Omental fat pad (tissue), 3 donors: ENCODE measurements at regions not wholly inside any gene's neighbourhood (a gene's known extent, or its start where the extent isn't known, plus 50 kb on each side); places are given as distances from the start of the nearest gene placed in this dataset.

Source experiments
- ATAC-seq: fragments of 150-250 bp; one replicate; pipeline ENCODE4 v1.9.1; 2016; ENCODE audit warnings: mild to moderate bottlenecking, moderate library complexity; ENCODE audit not compliant: low FRiP score
- DNase-seq: peaks from one replicate; pipeline ENCODE4 v3.0.0-alpha.2; 2019; ENCODE audit warnings: low spot score
- TF ChIP-seq, protein P1 (sequence below), 3 donors: fragments of 450-650 bp; IDR thresholded peaks; one replicate each; pipeline ENCODE4 v1.5.1; 2016 to 2017; ENCODE audit warnings: antibody characterized with exemption in 3 of 3, mild to moderate bottlenecking in 3 of 3, moderate library complexity in 2 of 3

DNA sequence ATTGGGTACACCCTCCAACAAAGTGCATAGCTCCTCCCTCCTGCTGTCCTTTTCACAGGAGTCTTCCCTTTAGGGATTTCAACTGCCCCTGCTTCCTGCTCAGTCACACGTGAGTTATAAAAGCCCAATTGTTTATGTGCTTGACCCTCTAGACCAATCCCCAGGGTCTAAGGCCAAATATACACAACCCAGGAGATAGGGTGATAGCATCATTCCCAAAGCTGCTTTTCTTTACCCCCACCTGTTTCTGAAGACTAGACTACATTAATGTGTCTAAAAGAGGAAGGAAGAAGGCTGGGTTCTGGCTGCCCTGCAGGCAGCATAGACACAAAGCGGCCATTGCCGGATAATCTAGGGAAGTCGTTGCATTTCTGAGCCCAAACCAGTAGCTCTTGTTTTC is 526.7 kb upstream of the FRG1 start:
- TF ChIP-seq, protein P1, sequence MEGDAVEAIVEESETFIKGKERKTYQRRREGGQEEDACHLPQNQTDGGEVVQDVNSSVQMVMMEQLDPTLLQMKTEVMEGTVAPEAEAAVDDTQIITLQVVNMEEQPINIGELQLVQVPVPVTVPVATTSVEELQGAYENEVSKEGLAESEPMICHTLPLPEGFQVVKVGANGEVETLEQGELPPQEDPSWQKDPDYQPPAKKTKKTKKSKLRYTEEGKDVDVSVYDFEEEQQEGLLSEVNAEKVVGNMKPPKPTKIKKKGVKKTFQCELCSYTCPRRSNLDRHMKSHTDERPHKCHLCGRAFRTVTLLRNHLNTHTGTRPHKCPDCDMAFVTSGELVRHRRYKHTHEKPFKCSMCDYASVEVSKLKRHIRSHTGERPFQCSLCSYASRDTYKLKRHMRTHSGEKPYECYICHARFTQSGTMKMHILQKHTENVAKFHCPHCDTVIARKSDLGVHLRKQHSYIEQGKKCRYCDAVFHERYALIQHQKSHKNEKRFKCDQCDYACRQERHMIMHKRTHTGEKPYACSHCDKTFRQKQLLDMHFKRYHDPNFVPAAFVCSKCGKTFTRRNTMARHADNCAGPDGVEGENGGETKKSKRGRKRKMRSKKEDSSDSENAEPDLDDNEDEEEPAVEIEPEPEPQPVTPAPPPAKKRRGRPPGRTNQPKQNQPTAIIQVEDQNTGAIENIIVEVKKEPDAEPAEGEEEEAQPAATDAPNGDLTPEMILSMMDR (IDR thresholded peaks at IDR 0.05): no peak
- no peak for ATAC-seq
- DNase-seq: no peak

DNA sequence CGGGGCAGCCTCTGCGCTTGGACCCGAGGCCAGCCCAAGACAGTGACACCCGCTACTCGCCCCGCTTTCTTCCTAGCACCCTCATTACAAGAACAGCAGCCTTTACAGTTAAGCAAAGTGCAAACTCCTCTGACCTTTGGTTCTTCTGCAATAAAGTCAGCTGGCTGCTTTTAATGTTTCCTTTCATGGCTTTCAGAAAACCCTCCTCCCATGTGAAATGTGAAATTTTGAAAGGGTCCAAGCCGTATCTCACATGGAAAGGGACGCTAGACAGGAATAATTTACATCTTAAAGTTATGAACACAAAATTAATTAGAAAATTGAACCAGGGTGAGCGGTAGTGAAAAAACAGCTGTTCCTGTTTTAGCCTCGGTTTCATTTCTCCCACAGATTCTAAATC is 520.1 kb upstream of the FRG1 start:
- DNase-seq (no peak), ATAC-seq (no peak)
- TF ChIP-seq, protein P1 (IDR thresholded peaks at IDR 0.05): no peak

DNA sequence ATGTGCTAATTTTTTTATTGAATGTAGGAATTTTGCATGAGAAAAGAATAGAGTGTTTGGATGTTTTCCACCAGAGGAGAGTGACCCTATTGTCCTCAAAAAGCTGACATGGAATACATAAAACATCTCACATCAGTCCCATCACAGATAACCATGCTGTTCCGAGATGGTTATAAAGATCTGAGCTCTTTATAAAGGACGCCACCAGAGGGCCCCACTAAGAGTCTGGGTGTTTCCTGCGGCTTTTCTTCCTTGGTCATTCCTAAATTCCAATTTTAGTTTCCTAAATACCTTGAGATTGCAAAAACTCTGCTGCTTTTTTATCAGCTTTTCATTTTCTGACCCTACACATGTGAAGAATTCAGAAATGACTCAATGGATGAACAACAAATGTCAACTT is 504.5 kb upstream of the FRG1 start:
- DNase-seq: no peak
- no peak for ATAC-seq
- TF ChIP-seq, protein P1 (IDR thresholded peaks at IDR 0.05): no peak

DNA sequence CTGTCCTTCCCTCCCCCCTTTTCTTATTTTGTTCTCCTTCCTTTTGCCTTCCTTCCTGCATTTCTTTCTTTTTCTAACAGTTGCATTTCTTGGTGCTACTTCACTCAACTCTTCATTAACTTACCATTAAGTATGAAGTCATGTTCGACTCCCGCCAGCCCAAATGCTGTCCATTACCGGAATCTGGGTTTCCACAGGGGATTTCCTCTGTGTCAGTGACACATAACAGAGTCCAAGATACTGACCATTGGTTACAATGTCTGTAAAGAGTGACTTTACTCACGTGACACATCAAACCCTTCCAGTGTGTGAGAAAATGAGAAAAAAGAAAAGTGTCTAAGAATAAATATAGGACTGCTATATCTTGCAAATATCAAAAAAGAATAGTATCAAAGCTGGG is 500.0 kb upstream of the FRG1 start:
- TF ChIP-seq, protein P1 (IDR thresholded peaks at IDR 0.05): no peak
- ATAC-seq (no peak), DNase-seq (no peak)

DNA sequence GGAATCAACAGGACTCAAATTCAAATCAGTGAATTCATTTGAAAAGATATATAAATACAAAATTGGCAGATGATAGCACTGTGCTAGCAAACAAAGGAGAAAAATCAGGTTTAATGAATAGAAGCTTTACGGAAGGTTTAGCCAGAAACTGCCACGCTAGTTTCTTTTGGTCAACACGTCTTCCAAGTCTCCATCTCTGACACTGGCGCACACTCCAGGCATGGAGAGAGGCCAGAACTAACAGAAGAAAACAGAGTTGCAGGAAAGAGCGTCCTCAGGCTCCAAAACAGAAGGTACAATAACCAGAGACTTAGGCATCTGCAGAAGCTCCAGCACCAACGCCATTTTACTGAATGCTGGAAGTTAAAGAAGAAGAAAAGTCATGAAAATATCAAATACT is 497.3 kb upstream of the FRG1 start:
- no peak for ATAC-seq
- TF ChIP-seq, protein P1 (IDR thresholded peaks at IDR 0.05): no peak

GRCh38 chr4:189445613-189446012 is 495.1 kb upstream of the FRG1 start:
- TF ChIP-seq, protein P1 (IDR thresholded peaks at IDR 0.05): no peak
- no peak for DNase-seq
- ATAC-seq: no peak

More for the DNA sequence above, 497.3 kb upstream of the FRG1 start:
- no peak for DNase-seq

- DNase-seq (no peak), ATAC-seq (no peak)
- TF ChIP-seq, protein P1 (IDR thresholded peaks at IDR 0.05): no peak
Observed at GRCh38 chr4:189463734-189464133, 476.9 kb upstream of the FRG1 start.
